ENCODE measurements at regions not wholly inside any gene's neighbourhood (a gene's known extent, or its start where the extent isn't known, plus 50 kb on each side); places are given as distances from the start of the nearest gene placed in this dataset.

DNA sequence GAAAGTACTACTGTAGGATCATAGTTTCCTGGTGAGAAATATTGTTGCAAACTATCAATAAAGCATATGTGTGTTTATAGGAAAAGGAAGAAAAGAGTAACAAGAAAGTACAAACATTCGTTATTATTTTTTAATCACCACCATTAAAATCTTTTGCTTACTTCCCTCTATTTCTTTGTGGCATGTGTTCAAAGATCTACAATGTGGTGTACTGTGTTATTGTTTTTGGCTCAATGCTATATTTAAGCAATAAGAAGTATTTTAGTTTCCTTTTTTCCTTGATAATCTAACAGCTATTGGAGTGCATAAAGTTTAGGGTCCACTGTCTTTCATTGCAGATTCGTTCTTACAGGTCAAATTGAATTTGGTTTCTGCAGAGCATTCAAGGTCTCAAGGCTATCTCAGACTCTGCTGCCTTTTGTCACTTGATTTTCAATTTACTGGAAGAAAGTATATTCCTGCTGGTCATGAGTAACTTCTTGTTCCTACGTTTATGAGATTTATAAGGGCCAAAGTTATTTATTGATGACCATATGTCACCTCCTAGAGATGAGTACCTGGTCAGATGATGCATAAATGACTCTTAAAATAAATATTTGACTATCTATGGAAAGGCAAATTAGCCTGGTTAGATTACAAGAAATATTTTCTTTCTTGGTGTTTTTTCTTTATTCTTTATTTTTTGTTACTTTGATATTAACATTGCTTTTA lies 323.0 kb downstream of the TMEM167A start:
- no peak for DNase-seq (ENCODE audit: low read depth, low spot score)
- CTCF ChIA-PET: no interaction called here
- no peak overlapping the region for H3K4me3 ChIP-seq (ENCODE audit: low read depth, low read length)
- TF ChIP-seq, protein P1, sequence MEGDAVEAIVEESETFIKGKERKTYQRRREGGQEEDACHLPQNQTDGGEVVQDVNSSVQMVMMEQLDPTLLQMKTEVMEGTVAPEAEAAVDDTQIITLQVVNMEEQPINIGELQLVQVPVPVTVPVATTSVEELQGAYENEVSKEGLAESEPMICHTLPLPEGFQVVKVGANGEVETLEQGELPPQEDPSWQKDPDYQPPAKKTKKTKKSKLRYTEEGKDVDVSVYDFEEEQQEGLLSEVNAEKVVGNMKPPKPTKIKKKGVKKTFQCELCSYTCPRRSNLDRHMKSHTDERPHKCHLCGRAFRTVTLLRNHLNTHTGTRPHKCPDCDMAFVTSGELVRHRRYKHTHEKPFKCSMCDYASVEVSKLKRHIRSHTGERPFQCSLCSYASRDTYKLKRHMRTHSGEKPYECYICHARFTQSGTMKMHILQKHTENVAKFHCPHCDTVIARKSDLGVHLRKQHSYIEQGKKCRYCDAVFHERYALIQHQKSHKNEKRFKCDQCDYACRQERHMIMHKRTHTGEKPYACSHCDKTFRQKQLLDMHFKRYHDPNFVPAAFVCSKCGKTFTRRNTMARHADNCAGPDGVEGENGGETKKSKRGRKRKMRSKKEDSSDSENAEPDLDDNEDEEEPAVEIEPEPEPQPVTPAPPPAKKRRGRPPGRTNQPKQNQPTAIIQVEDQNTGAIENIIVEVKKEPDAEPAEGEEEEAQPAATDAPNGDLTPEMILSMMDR (IDR thresholded peaks at IDR 0.05; ENCODE audit: insufficient read depth, low read length, missing control alignments): no peak
- POLR2A ChIA-PET: no interaction called here

- ChIA-PET POLR2A (no interaction called here), CTCF (no interaction called here)
- no peak overlapping the region for H3K4me3 ChIP-seq (ENCODE audit: low read depth, low read length)
- no peak for DNase-seq (ENCODE audit: low read depth, low spot score)
- TF ChIP-seq, protein P1 (IDR thresholded peaks at IDR 0.05; ENCODE audit: insufficient read depth, low read length, missing control alignments): no peak
Observed at GRCh38 chr5:82753374-82753773, 323.8 kb downstream of the TMEM167A start.

DNA sequence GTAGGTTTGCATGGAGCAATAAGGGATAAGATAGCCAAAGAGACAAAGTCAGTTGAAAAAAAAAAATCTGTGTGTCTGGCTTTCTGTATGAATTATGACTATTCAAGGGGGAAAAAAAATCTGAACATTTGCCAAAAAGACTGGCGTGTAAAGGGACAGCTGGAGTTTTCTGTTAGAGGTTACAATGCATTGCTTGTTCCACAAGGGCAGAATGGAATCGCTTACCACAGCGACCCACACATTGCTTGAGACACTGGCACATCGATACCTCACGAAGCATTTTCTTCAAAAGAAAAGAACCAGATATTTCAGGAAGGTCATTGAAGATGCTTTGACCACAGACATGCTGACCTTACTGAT lies 327.8 kb downstream of the TMEM167A start:
- CTCF ChIA-PET: no interaction called here
- no peak overlapping the region for H3K4me3 ChIP-seq (ENCODE audit: low read depth, low read length)
- POLR2A ChIA-PET: no interaction called here
- TF ChIP-seq, protein P1 (IDR thresholded peaks at IDR 0.05; ENCODE audit: insufficient read depth, low read length, missing control alignments): no peak
- no peak for DNase-seq (ENCODE audit: low read depth, low spot score)

DNA sequence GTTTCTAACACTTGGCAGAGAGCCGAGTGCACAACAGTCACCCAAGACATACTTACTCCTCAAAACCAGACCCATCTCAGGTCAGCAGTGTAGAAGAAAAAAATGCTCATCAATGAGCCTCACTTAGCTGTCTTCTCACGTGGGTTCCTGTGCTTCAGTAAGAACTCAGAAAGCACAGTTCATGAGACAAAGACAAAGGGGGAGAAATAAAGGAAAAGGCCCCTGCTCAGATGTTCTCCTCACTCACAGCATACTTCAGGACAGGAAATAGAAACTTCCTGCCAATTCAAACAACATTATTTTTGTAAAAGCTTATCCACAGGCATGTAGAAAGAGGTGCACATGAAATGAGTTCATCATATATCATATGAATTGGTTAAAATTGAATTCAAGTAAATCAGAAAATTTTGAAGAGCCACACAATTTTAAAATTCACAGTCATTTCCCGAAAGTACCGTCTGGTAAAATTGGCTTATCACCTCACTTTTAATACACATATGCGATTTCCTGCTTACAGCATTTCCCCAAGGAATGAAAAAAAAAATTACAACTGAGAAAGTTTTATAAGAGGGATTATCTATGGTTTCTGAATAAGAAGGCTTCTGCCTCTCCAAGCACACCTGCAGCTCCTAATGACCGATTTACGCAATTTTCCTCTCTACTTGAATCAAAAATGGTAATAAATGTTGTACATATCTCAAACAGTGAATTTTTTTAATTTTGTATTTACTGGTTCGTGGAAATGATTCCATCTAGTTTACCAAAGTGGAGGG lies 328.3 kb downstream of the TMEM167A start:
- POLR2A ChIA-PET: no interaction called here
- no peak overlapping the region for H3K4me3 ChIP-seq (ENCODE audit: low read depth, low read length)
- no peak for DNase-seq (ENCODE audit: low read depth, low spot score)
- CTCF ChIA-PET: no interaction called here
- TF ChIP-seq, protein P1 (IDR thresholded peaks at IDR 0.05; ENCODE audit: insufficient read depth, low read length, missing control alignments): no peak

- H3K4me3 ChIP-seq (ENCODE audit: low read depth, low read length): no peak overlapping the region
- ChIA-PET POLR2A (no interaction called here), CTCF (no interaction called here)
- no peak for DNase-seq (ENCODE audit: low read depth, low spot score)
- TF ChIP-seq, protein P1 (IDR thresholded peaks at IDR 0.05; ENCODE audit: insufficient read depth, low read length, missing control alignments): no peak
Observed at GRCh38 chr5:82747986-82748385, 329.2 kb downstream of the TMEM167A start.

DNA sequence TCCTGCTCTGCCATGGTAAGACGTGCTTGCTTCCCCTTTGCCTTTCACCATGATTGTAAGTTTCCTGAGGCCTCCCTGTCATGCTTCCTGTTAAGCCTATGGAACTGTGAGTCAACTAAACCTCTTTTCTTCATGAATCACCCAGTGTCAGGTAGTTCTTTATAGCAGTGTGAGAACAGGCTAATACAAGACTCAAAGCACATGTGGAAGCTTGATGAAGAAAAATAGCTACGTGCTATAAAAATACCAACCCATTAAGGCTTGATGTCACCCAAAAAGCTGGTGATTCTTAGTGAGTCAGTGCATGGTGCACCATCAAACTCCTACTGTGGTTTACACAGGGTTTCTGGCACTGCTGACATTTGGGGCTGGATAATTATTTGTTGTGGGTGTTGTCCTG lies 332.2 kb downstream of the TMEM167A start:
- DNase-seq (ENCODE audit: low read depth, low spot score): no peak
- ChIA-PET CTCF (no interaction called here), POLR2A (no interaction called here)
- TF ChIP-seq, protein P1 (IDR thresholded peaks at IDR 0.05; ENCODE audit: insufficient read depth, low read length, missing control alignments): no peak
- no peak overlapping the region for H3K4me3 ChIP-seq (ENCODE audit: low read depth, low read length)
